ENCODE measurements at regions not wholly inside any gene's neighbourhood (a gene's known extent, or its start where the extent isn't known, plus 50 kb on each side); places are given as distances from the start of the nearest gene placed in this dataset.

- TF ChIP-seq CTCF (conservative IDR thresholded peaks at IDR 0.05 in 1 of 2, IDR thresholded peaks at IDR 0.05 in 1 of 2; ENCODE audit: low read depth in 1 of 2, low read length in 2 of 2), result no peak
- TF ChIP-seq EZH2 (IDR thresholded peaks at IDR 0.05; ENCODE audit: low read length, missing control alignments), result no peak
Measured at GRCh38 chr4:126664839-126665238, 967.9 kb upstream of the INTU start.

Measured in fibroblast of lung (primary cell).